ENCODE measurements at regions not wholly inside any gene's neighbourhood (a gene's known extent, or its start where the extent isn't known, plus 50 kb on each side); places are given as distances from the start of the nearest gene placed in this dataset.
"Not testable (repeated sequence)": the region's sequence is repeated elsewhere in the genome, so short reads cannot be mapped to it uniquely, and the experiment has no call there.

DNA sequence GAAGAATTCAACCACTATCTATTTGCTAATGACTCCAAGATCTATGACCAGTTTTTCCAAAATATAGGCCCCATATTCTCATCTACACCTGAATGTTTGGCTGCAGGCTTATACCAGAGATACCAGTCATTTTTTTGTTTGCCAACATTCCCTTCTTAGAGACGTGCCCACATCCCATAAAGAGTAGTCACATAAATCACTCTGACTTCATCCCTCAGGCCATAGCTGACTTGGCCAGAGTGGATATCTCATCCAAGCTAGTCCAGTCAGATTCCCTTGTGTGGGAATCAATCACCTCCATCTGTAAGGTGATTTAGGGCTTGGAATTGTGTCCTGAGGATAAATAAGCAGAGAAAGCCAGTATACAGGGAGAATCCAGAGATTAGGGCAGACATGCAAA, 124.3 kb upstream of the SLC24A2 start:
- TF ChIP-seq, protein P1, sequence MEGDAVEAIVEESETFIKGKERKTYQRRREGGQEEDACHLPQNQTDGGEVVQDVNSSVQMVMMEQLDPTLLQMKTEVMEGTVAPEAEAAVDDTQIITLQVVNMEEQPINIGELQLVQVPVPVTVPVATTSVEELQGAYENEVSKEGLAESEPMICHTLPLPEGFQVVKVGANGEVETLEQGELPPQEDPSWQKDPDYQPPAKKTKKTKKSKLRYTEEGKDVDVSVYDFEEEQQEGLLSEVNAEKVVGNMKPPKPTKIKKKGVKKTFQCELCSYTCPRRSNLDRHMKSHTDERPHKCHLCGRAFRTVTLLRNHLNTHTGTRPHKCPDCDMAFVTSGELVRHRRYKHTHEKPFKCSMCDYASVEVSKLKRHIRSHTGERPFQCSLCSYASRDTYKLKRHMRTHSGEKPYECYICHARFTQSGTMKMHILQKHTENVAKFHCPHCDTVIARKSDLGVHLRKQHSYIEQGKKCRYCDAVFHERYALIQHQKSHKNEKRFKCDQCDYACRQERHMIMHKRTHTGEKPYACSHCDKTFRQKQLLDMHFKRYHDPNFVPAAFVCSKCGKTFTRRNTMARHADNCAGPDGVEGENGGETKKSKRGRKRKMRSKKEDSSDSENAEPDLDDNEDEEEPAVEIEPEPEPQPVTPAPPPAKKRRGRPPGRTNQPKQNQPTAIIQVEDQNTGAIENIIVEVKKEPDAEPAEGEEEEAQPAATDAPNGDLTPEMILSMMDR (IDR thresholded peaks at IDR 0.05): no peak
- no peak for TF ChIP-seq ZFX (IDR thresholded peaks at IDR 0.05; ENCODE audit: borderline replicate concordance)
- H3K27ac ChIP-seq: no peak overlapping the region

DNA sequence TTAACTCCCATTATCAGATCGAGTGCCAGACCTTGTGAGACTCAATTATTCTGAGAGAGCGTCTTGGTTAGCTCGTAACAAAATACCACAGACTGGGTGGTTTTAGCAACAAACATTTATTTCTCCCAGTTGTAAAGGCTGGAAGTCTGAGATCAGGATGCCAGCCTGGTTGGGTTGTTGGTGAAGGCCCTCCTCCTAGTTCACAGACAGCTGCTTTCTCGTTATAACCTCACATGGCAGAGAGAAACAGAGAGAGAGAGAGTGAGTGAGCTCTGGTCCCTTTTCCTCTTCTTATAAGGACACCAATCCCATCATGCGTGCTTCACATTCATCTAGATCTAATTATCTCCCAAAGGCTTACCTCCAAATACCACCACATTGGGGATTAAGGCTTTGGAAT, 114.2 kb upstream of the SLC24A2 start:
- H3K27ac ChIP-seq: no peak overlapping the region
- TF ChIP-seq ZFX (IDR thresholded peaks at IDR 0.05; ENCODE audit: borderline replicate concordance): no peak
- TF ChIP-seq, protein P1 (IDR thresholded peaks at IDR 0.05): no peak

DNA sequence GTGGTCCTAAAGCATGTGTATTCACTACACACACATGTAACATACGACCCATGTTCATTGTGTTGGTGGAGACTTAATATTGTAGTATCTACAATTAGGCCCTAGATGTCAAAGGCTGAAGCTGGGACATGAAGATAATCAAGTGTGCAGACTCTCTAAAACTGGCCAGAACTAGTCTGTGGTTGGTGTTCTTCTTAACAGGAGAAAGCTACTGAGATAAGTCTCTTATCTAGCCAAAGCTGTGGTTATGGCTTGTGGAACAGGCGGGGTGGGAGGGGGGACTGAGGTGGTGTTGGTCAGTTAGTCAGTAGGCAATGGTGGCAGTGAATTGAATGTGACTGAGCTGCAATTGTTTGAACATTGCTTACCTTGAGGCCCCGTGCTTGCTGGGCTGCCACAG, 112.7 kb upstream of the SLC24A2 start:
- H3K27ac ChIP-seq: no peak overlapping the region
- no peak for TF ChIP-seq ZFX (IDR thresholded peaks at IDR 0.05; ENCODE audit: borderline replicate concordance)
- TF ChIP-seq, protein P1 (IDR thresholded peaks at IDR 0.05): no peak

DNA sequence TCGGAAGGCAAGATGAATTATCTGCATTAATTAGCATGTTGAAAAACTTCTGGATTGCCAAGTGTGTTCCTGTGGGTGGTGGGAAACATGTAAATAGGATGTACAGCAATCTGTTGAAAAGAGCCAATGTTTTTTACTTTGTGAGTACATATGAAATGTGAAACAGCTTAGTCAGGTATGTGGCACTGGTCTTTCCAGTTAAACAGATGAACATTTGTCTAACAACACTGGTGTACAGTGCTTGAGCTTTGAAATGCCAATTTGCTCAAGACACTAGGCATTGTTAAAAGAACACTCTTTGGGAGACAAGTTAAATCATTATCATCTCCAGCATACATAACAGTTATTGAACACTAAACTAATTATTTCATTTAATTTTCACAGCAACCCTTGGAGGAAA, 107.3 kb upstream of the SLC24A2 start:
- no peak overlapping the region for H3K27ac ChIP-seq
- TF ChIP-seq, protein P1 (IDR thresholded peaks at IDR 0.05): no peak
- TF ChIP-seq ZFX (IDR thresholded peaks at IDR 0.05; ENCODE audit: borderline replicate concordance): no peak

DNA sequence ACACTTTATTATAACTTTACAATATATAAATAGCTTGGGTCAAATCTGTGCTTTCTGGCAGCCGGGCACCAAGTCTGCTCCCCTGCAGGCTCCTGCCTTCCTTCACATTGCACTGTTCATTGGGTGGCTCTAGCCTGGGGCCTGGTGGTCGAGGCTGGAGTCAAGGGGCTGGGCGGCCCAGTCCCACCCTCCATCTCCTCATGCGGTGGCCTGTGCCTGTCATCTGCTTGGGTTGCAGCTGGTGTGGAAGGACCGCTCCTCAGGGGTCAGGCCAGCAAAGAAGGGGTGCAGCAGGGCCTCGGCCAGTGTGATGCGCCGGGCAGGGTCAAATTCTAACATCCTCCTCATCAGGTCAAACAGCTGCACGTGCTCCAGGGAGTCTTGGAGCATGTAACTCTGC, 106.7 kb upstream of the SLC24A2 start:
- not testable (repeated sequence) for H3K27ac ChIP-seq

DNA sequence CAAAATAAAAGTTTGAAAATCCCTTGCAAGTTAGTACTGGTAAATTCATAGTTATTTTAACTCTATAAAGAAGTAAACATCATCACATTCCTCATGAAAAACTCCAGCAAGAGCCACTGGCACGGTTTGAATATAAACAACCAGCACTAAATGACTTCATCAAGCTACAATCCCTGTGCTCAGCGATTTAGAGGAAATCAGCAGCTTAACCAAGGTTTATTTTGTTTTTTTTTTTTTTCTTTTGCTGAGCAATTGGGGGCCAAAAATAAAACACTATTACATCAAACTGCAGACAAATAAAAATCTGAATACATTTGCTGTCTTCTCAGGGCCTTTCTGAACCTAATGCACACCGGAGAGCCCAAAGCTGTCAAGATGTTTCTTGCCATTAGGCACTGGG, 106.2 kb upstream of the SLC24A2 start:
- TF ChIP-seq ZFX (IDR thresholded peaks at IDR 0.05; ENCODE audit: borderline replicate concordance): no peak
- no peak overlapping the region for H3K27ac ChIP-seq

DNA sequence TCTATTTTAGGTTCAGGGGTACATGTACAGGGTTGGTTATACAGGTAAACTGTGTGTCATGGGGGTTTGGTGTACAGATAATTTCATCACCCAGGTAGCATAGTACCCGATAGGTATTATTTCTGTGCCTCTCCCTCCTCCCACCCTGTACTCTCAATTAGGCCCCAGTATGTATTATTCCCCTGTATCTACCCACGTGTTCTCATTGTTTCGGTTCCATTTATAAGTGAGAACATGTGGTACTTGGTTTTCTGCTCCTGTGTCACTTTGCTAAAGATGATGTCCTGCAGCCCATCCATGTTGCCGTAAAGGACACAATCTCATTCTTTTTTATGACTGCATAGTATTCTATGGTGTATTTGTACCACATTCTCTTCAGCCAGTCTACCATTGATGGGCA, 96.8 kb upstream of the SLC24A2 start:
- H3K27ac ChIP-seq: no peak overlapping the region
- TF ChIP-seq, protein P1 (IDR thresholded peaks at IDR 0.05): no peak
- TF ChIP-seq ZFX (IDR thresholded peaks at IDR 0.05; ENCODE audit: borderline replicate concordance): no peak

DNA sequence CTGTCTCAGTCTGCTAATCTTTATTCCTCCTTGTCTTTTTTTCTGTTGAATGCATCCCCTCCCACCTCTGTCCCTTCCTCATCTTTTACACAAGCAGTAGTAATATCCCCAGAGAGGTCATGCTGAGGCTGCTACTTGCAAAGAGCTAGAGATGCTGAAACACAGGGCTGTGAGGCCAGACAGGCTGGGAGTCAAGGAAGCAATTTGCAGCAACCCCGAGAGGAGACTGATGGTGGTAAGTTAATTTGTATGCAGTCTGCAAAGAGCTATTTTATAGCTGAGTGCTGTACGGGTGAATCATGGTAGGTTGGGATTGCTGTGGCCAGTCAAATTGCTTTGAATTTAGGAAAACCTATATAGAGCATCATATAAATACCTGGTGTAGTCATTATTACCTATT, 90.2 kb upstream of the SLC24A2 start:
- TF ChIP-seq, protein P1 (IDR thresholded peaks at IDR 0.05): no peak
- no peak for TF ChIP-seq ZFX (IDR thresholded peaks at IDR 0.05; ENCODE audit: borderline replicate concordance)

More for the DNA sequence above, 90.2 kb upstream of the SLC24A2 start:
- H3K27ac ChIP-seq: no peak overlapping the region

Data from 22Rv1 (cell line).